ENCODE measurements at regions not wholly inside any gene's neighbourhood (a gene's known extent, or its start where the extent isn't known, plus 50 kb on each side); places are given as distances from the start of the nearest gene placed in this dataset.

- H3K4me3 Mint-ChIP-seq: no peak overlapping the region
- intact Hi-C loops (cut with micrococcal nuclease): no loop called here
- DNase-seq: no peak
- CTCF ChIA-PET: no interaction called here
- no peaks in the 10 kb centered on the region for H3K27me3 Mint-ChIP-seq
- H3K9me3 Mint-ChIP-seq: no peaks in the 10 kb centered on the region
- POLR2A ChIA-PET: no interaction called here
- H3K36me3 Mint-ChIP-seq: no peaks in the 10 kb centered on the region
- H3K27ac Mint-ChIP-seq: no peak overlapping the region
- H3K4me1 Mint-ChIP-seq (ENCODE audit: low read depth): no peaks in the 10 kb centered on the region
Measured at GRCh38 chr18:56089612-56090258, 501.7 kb upstream of the TCF4 start.

GRCh38 chr18:56086786-56087185, 498.8 kb upstream of the TCF4 start:
- Mint-ChIP-seq H3K27me3 (no peaks in the 10 kb centered on the region), H3K27ac (no peak overlapping the region), H3K4me1 (ENCODE audit: low read depth) (no peaks in the 10 kb centered on the region), H3K4me3 (no peak overlapping the region), H3K36me3 (no peaks in the 10 kb centered on the region), H3K9me3 (peaks cover 4% of the 10 kb centered on the region)
- POLR2A ChIA-PET: no interaction called here
- CTCF ChIA-PET: no interaction called here
- no peak for DNase-seq
- intact Hi-C loops (cut with micrococcal nuclease): no loop called here

GRCh38 chr18:56086176-56086575, 498.2 kb upstream of the TCF4 start:
- Mint-ChIP-seq H3K4me1 (ENCODE audit: low read depth) (no peaks in the 10 kb centered on the region), H3K9me3 (peaks cover 4% of the 10 kb centered on the region), H3K27ac (no peak overlapping the region), H3K27me3 (no peaks in the 10 kb centered on the region), H3K4me3 (no peak overlapping the region), H3K36me3 (no peaks in the 10 kb centered on the region)
- CTCF ChIA-PET: no interaction called here
- no peak for DNase-seq
- intact Hi-C loops (cut with micrococcal nuclease): no loop called here
- POLR2A ChIA-PET: no interaction called here

- Mint-ChIP-seq H3K9me3 (peaks cover 4% of the 10 kb centered on the region), H3K4me3 (no peak overlapping the region), H3K4me1 (ENCODE audit: low read depth) (no peaks in the 10 kb centered on the region), H3K27me3 (no peaks in the 10 kb centered on the region), H3K36me3 (no peaks in the 10 kb centered on the region), H3K27ac (no peak overlapping the region)
- POLR2A ChIA-PET: no interaction called here
- CTCF ChIA-PET: no interaction called here
- intact Hi-C loops (cut with micrococcal nuclease): no loop called here
- DNase-seq: no peak
Measured at GRCh38 chr18:56085551-56085950, 497.6 kb upstream of the TCF4 start.

- Mint-ChIP-seq H3K4me1 (ENCODE audit: low read depth) (no peaks in the 10 kb centered on the region), H3K9me3 (peaks cover 4% of the 10 kb centered on the region), H3K36me3 (no peaks in the 10 kb centered on the region), H3K27ac (no peak overlapping the region), H3K4me3 (no peak overlapping the region), H3K27me3 (no peaks in the 10 kb centered on the region)
- no peak for DNase-seq
- ChIA-PET POLR2A (no interaction called here), CTCF (no interaction called here)
- intact Hi-C loops (cut with micrococcal nuclease): no loop called here
Measured at GRCh38 chr18:56083523-56084287, 495.7 kb upstream of the TCF4 start.

GRCh38 chr18:56083097-56083521, 495.1 kb upstream of the TCF4 start:
- Mint-ChIP-seq H3K27me3 (no peaks in the 10 kb centered on the region), H3K4me3 (no peak overlapping the region)
- CTCF ChIA-PET: no interaction called here

GRCh38 chr18:56076723-56077122, 488.7 kb upstream of the TCF4 start:
- Mint-ChIP-seq H3K27me3 (no peaks in the 10 kb centered on the region), H3K4me3 (no peak overlapping the region)
- DNase-seq: no peak

More at GRCh38 chr18:56083097-56083521, 495.1 kb upstream of the TCF4 start:
- intact Hi-C loops (cut with micrococcal nuclease): no loop called here
- peaks cover 4% of the 10 kb centered on the region for H3K9me3 Mint-ChIP-seq
- no peaks in the 10 kb centered on the region for H3K4me1 Mint-ChIP-seq (ENCODE audit: low read depth)
- DNase-seq: no peak
- POLR2A ChIA-PET: no interaction called here
- no peak overlapping the region for H3K27ac Mint-ChIP-seq
- H3K36me3 Mint-ChIP-seq: no peaks in the 10 kb centered on the region

GRCh38 chr18:56068701-56069100, 480.7 kb upstream of the TCF4 start:
- H3K4me1 Mint-ChIP-seq (ENCODE audit: low read depth): no peaks in the 10 kb centered on the region
- intact Hi-C loops (cut with micrococcal nuclease): no loop called here
- ChIA-PET POLR2A (no interaction called here), CTCF (no interaction called here)
- H3K27ac Mint-ChIP-seq: no peak overlapping the region
- H3K36me3 Mint-ChIP-seq: no peaks in the 10 kb centered on the region
- no peaks in the 10 kb centered on the region for H3K27me3 Mint-ChIP-seq
- peaks cover 2% of the 10 kb centered on the region for H3K9me3 Mint-ChIP-seq
- no peak overlapping the region for H3K4me3 Mint-ChIP-seq
- DNase-seq: no peak

More at GRCh38 chr18:56076723-56077122, 488.7 kb upstream of the TCF4 start:
- Mint-ChIP-seq H3K4me1 (ENCODE audit: low read depth) (no peaks in the 10 kb centered on the region), H3K36me3 (no peaks in the 10 kb centered on the region), H3K27ac (no peak overlapping the region), H3K9me3 (peaks cover 3% of the 10 kb centered on the region)
- intact Hi-C loops (cut with micrococcal nuclease): no loop called here
- ChIA-PET POLR2A (no interaction called here), CTCF (no interaction called here)

- H3K9me3 Mint-ChIP-seq: peaks cover 2% of the 10 kb centered on the region
- CTCF ChIA-PET: no interaction called here
- intact Hi-C loops (cut with micrococcal nuclease): no loop called here
- H3K4me3 Mint-ChIP-seq: no peak overlapping the region
- H3K27ac Mint-ChIP-seq: no peak overlapping the region
- H3K4me1 Mint-ChIP-seq (ENCODE audit: low read depth): no peaks in the 10 kb centered on the region
- H3K27me3 Mint-ChIP-seq: no peaks in the 10 kb centered on the region
- H3K36me3 Mint-ChIP-seq: no peaks in the 10 kb centered on the region
- POLR2A ChIA-PET: no interaction called here
- no peak for DNase-seq
Measured at GRCh38 chr18:56067969-56068671, 480.1 kb upstream of the TCF4 start.

- ChIA-PET CTCF (no interaction called here), POLR2A (no interaction called here)
- Mint-ChIP-seq H3K27me3 (no peaks in the 10 kb centered on the region), H3K27ac (no peak overlapping the region), H3K4me3 (no peak overlapping the region), H3K36me3 (no peaks in the 10 kb centered on the region), H3K4me1 (ENCODE audit: low read depth) (no peaks in the 10 kb centered on the region), H3K9me3 (peaks cover 2% of the 10 kb centered on the region)
- intact Hi-C loops (cut with micrococcal nuclease): no loop called here
- DNase-seq: no peak
Measured at GRCh38 chr18:56067214-56067894, 479.4 kb upstream of the TCF4 start.

GRCh38 chr18:56066524-56067213, 478.7 kb upstream of the TCF4 start:
- Mint-ChIP-seq H3K9me3 (peaks cover 2% of the 10 kb centered on the region), H3K4me3 (no peak overlapping the region), H3K36me3 (no peaks in the 10 kb centered on the region), H3K27me3 (no peaks in the 10 kb centered on the region), H3K4me1 (ENCODE audit: low read depth) (no peaks in the 10 kb centered on the region), H3K27ac (no peak overlapping the region)
- CTCF ChIA-PET: interaction anchor here (0.6 kb wide), 1 partner anchor 650 kb away, joined by 6 read pairs; no protein-coding TSS in a partner anchor
- intact Hi-C loops (cut with micrococcal nuclease): no loop called here
- no peak for DNase-seq
- POLR2A ChIA-PET: no interaction called here

GRCh38 chr18:56065086-56065485, 477.1 kb upstream of the TCF4 start:
- intact Hi-C loops (cut with micrococcal nuclease): no loop called here
- POLR2A ChIA-PET: no interaction called here
- Mint-ChIP-seq H3K9me3 (peaks cover 2% of the 10 kb centered on the region), H3K27me3 (no peaks in the 10 kb centered on the region), H3K36me3 (no peaks in the 10 kb centered on the region), H3K27ac (no peak overlapping the region), H3K4me3 (no peak overlapping the region), H3K4me1 (ENCODE audit: low read depth) (no peaks in the 10 kb centered on the region)
- DNase-seq: no peak
- CTCF ChIA-PET: no interaction called here
